SK-N-SH (cell line): ENCODE measurements at regions not wholly inside any gene's neighbourhood (a gene's known extent, or its start where the extent isn't known, plus 50 kb on each side); places are given as distances from the start of the nearest gene placed in this dataset.
"Not testable (repeated sequence)": the region's sequence is repeated elsewhere in the genome, so short reads cannot be mapped to it uniquely, and the experiment has no call there.

Source experiments
- CTCF ChIA-PET: fragments of 300-600, 350-600 bp; formaldehyde crosslinking; extraction: SDS; loops from one replicate; lab custom pipeline; 2021; lab: Yijun Ruan, JAX
- POLR2A ChIA-PET: fragments of 350-600 bp; sonication (Branson Sonifier 250); formaldehyde crosslinking; extraction: SDS; loops from one replicate; lab custom pipeline; 2020; ENCODE audit warnings: antibody characterized with exemption, inconsistent platforms; lab: Yijun Ruan, JAX
- DNase-seq: peaks from one replicate; pipeline ENCODE4 v3.0.0; 2012
- H2AFZ ChIP-seq: fragments of 200-600 bp; sonication (generic); 2 replicates; pipeline ENCODE4 v1.8.1; 2016; ENCODE audit warnings: antibody characterized with exemption, mild to moderate bottlenecking, low read depth
- H3F3A ChIP-seq: fragments of 200-600 bp; sonication (generic); replicated peaks from 2 replicates; pipeline ENCODE3; 2016; ENCODE audit warnings: antibody characterized with exemption, mild to moderate bottlenecking; ENCODE audit not compliant: insufficient read depth
- H3K27ac ChIP-seq, 2 experiments: fragments of 200-500 bp in 1 of 2; fragments of 200-600 bp in 1 of 2; sonication (Bioruptor generic) in 1 of 2; sonication (generic), shearing (Covaris generic) in 1 of 2; 2 replicates each; pipeline versions ENCODE4 v1.5.1 to v1.6.1; 2014 to 2016; ENCODE audit warnings: low read depth in 2 of 2, inconsistent platforms in 1 of 2, low read length in 1 of 2, mild to moderate bottlenecking in 1 of 2, mixed read lengths in 1 of 2
- H3K27me3 ChIP-seq: fragments of 200-600 bp; sonication (generic), shearing (Covaris generic); 2 replicates; pipeline ENCODE4 v1.6.1; 2016; ENCODE audit warnings: mixed run types; ENCODE audit not compliant: insufficient read depth
- H3K36me3 ChIP-seq, 2 experiments: fragments of 200-500 bp in 1 of 2; fragments of 200-600 bp in 1 of 2; sonication (Bioruptor generic) in 1 of 2; sonication (generic) in 1 of 2; replicated peaks in 1 of 2; 2 replicates each; pipeline versions ENCODE3 to v1.5.1; 2014 to 2016; ENCODE audit warnings: low read length in 1 of 2, mild to moderate bottlenecking in 1 of 2; ENCODE audit not compliant: insufficient read depth in 2 of 2, control insufficient read depth in 1 of 2
- H3K4me1 ChIP-seq, 2 experiments: fragments of 200-500 bp in 1 of 2; fragments of 200-600 bp in 1 of 2; sonication (Bioruptor generic) in 1 of 2; sonication (generic), shearing (Covaris generic) in 1 of 2; 2 replicates each; pipeline versions ENCODE4 v1.5.1 to v1.6.1; 2014 to 2016; ENCODE audit warnings: low read depth in 1 of 2, low read length in 1 of 2, mixed run types in 1 of 2; ENCODE audit not compliant: insufficient read depth in 2 of 2, control insufficient read depth in 1 of 2
- H3K4me2 ChIP-seq: fragments of 200-600 bp; sonication (generic), shearing (Covaris generic); 2 replicates; pipeline ENCODE4 v1.6.1; 2017; ENCODE audit warnings: mixed run types
- H3K4me3 ChIP-seq, 2 experiments: fragments of 200-500 bp in 1 of 2; fragments of 200-600 bp in 1 of 2; sonication (Bioruptor generic) in 1 of 2; sonication (generic), shearing (Covaris generic) in 1 of 2; 2 replicates each; pipeline versions ENCODE4 v1.5.1 to v1.8.1; 2014 to 2016; ENCODE audit warnings: low read depth in 2 of 2, inconsistent platforms in 1 of 2, low read length in 1 of 2, mild to moderate bottlenecking in 1 of 2, mixed read lengths in 1 of 2, moderate library complexity in 1 of 2
- H3K79me2 ChIP-seq: fragments of 200-600 bp; sonication (generic); 2 replicates; pipeline ENCODE4 v1.8.1; 2017; ENCODE audit warnings: mild to moderate bottlenecking; ENCODE audit not compliant: insufficient read depth
- H3K9ac ChIP-seq: fragments of 200-600 bp; sonication (generic); 2 replicates; pipeline ENCODE4 v1.6.1; 2017; ENCODE audit warnings: mixed run types
- H3K9me2 ChIP-seq: fragments of 200-600 bp; sonication (generic); 2 replicates; pipeline ENCODE4 v1.6.1; 2017; ENCODE audit warnings: mixed run types
- H3K9me3 ChIP-seq: fragments of 200-600 bp; sonication (generic); 2 replicates; pipeline ENCODE4 v1.6.1; 2017; ENCODE audit warnings: mixed run types, mild to moderate bottlenecking, moderate library complexity
- H4K20me1 ChIP-seq: fragments of 200-600 bp; sonication (generic); 2 replicates; pipeline ENCODE4 v1.6.1; 2017; ENCODE audit warnings: mild to moderate bottlenecking, mixed run types; ENCODE audit not compliant: insufficient read depth
- CTCF ChIP-seq: fragments of 200-600 bp; sonication (generic); IDR thresholded peaks from 2 replicates; pipeline ENCODE4 v1.6.1; 2017; ENCODE audit warnings: antibody characterized with exemption, mild to moderate bottlenecking, moderate library complexity
- EP300 ChIP-seq, 2 experiments: IDR thresholded peaks; 2 replicates each; pipeline versions ENCODE4 v1.4.0 to v1.6.1; 2012; ENCODE audit warnings: borderline replicate concordance in 1 of 2, low read depth in 1 of 2, low read length in 1 of 2
- EZH2phosphoT487 ChIP-seq: fragments of 200-600 bp; sonication (generic); IDR thresholded peaks from 2 replicates; pipeline ENCODE4 v1.6.1; 2017; ENCODE audit warnings: low read depth, mixed run types, mild to moderate bottlenecking, antibody characterized with exemption, moderate library complexity, borderline replicate concordance
- FOSL2 ChIP-seq: IDR thresholded peaks from 2 replicates; pipeline ENCODE4 v1.4.0; 2012; ENCODE audit warnings: low read depth, mild to moderate bottlenecking, moderate library complexity, borderline replicate concordance
- GABPA ChIP-seq: IDR thresholded peaks from 2 replicates; pipeline ENCODE4 v1.4.0; 2012; ENCODE audit warnings: low read depth, mild to moderate bottlenecking
- JUND ChIP-seq: IDR thresholded peaks from 2 replicates; pipeline ENCODE4 v1.4.0; 2012
- MAX ChIP-seq: IDR thresholded peaks from 2 replicates; pipeline ENCODE4 v1.4.0; 2012; ENCODE audit warnings: low read depth
- MXI1 ChIP-seq: IDR thresholded peaks from 2 replicates; pipeline ENCODE4 v1.6.1; 2012; ENCODE audit warnings: mild to moderate bottlenecking, low read depth, low read length, improper control_type of control experiment
- POLR2AphosphoS5 ChIP-seq: IDR thresholded peaks from 2 replicates; pipeline ENCODE4 v1.6.1; 2012; ENCODE audit warnings: low read depth, low read length
- RAD21 ChIP-seq: IDR thresholded peaks from 2 replicates; pipeline ENCODE4 v1.6.1; 2012; ENCODE audit warnings: mild to moderate bottlenecking, low read length
- REST ChIP-seq: IDR thresholded peaks from 2 replicates; pipeline ENCODE4 v1.6.1; 2012; ENCODE audit warnings: mild to moderate bottlenecking, low read depth, low read length, moderate library complexity
- RFX5 ChIP-seq: IDR thresholded peaks from 2 replicates; pipeline ENCODE4 v1.6.1; 2012; ENCODE audit warnings: mild to moderate bottlenecking, improper control_type of control experiment, low read length
- RXRA ChIP-seq: IDR thresholded peaks from 2 replicates; pipeline ENCODE4 v1.4.0; 2012; ENCODE audit warnings: low read depth, mild to moderate bottlenecking, borderline replicate concordance
- SIN3A ChIP-seq: IDR thresholded peaks from 2 replicates; pipeline ENCODE4 v1.6.1; 2012; ENCODE audit warnings: low read depth, mild to moderate bottlenecking, low read length, moderate library complexity, borderline replicate concordance
- SMC3 ChIP-seq: IDR thresholded peaks from 2 replicates; pipeline ENCODE4 v1.6.1; 2012; ENCODE audit warnings: low read depth, low read length, improper control_type of control experiment
- USF2 ChIP-seq: fragments of 150-350 bp; IDR thresholded peaks from 2 replicates; pipeline ENCODE4 v1.6.1; 2017; ENCODE audit warnings: antibody characterized with exemption, low read length, low read depth, borderline replicate concordance
- YY1 ChIP-seq: IDR thresholded peaks from 2 replicates; pipeline ENCODE4 v1.4.0; 2012; ENCODE audit warnings: low read depth, mild to moderate bottlenecking
- WGBS: methylation state at CpG from one replicate; pipeline ENCODE4 v1.1.6; 2017; ENCODE audit warnings: low lambda C conversion rate; 5-methylcytosine and 5-hydroxymethylcytosine counted together

GRCh38 chr20:29120575-29120974, 2136.9 kb upstream of the DEFB115 start:
- H3F3A ChIP-seq, DNase-seq, H3K9me2 ChIP-seq, H3K27me3 ChIP-seq, H3K27ac ChIP-seq, POLR2A ChIA-PET, H3K9me3 ChIP-seq, H2AFZ ChIP-seq, H3K4me2 ChIP-seq, H3K79me2 ChIP-seq, H3K4me1 ChIP-seq, H3K4me3 ChIP-seq, H3K36me3 ChIP-seq, H4K20me1 ChIP-seq, CTCF ChIA-PET, H3K9ac ChIP-seq: not testable (repeated sequence)
- 56% methylated on average over 2 of the region's 2 CpGs for WGBS

GRCh38 chr20:29122784-29123183, 2134.7 kb upstream of the DEFB115 start:
- H3K36me3 ChIP-seq, H3K79me2 ChIP-seq, H3K9me2 ChIP-seq, H3K27me3 ChIP-seq, H3K4me3 ChIP-seq, H2AFZ ChIP-seq, CTCF ChIA-PET, DNase-seq, H3K4me2 ChIP-seq, POLR2A ChIA-PET, H4K20me1 ChIP-seq, H3K9ac ChIP-seq, H3F3A ChIP-seq, H3K9me3 ChIP-seq, H3K27ac ChIP-seq, H3K4me1 ChIP-seq: not testable (repeated sequence)
- WGBS: 29% methylated on average over 3 of the region's 3 CpGs

GRCh38 chr20:29123861-29124260, 2133.6 kb upstream of the DEFB115 start:
- no peaks in the 10 kb centered on the region for H3F3A ChIP-seq
- no peaks in the 10 kb centered on the region for H3K79me2 ChIP-seq
- H3K9me3 ChIP-seq: no peaks in the 10 kb centered on the region
- no peak for TF ChIP-seq GABPA
- no peak for TF ChIP-seq RXRA
- no peak for TF ChIP-seq REST
- TF ChIP-seq POLR2AphosphoS5: no peak
- TF ChIP-seq CTCF: no peak
- no peak for TF ChIP-seq MAX
- TF ChIP-seq RAD21: no peak
- no peak for TF ChIP-seq EZH2phosphoT487
- no peak for TF ChIP-seq YY1
- no peak for TF ChIP-seq FOSL2
- TF ChIP-seq SMC3: no peak
- no peak for TF ChIP-seq MXI1
- TF ChIP-seq RFX5: no peak
- no peak for TF ChIP-seq USF2
- TF ChIP-seq JUND: no peak
- no peak for TF ChIP-seq EP300 (IDR thresholded peaks at IDR 0.05; ENCODE audit: borderline replicate concordance in 1 of 2, low read depth in 1 of 2, low read length in 1 of 2)
- no peak for TF ChIP-seq SIN3A
- 43% methylated on average over 1 of the region's 1 CpG for WGBS
- H3K4me1 ChIP-seq: no peaks in the 10 kb centered on the region
- H3K4me3 ChIP-seq: no peak overlapping the region
- no peaks in the 10 kb centered on the region for H3K9me2 ChIP-seq
- DNase-seq: no peak
- no peaks in the 10 kb centered on the region for H3K27me3 ChIP-seq
- POLR2A ChIA-PET: no interaction called here
- no peaks in the 10 kb centered on the region for H3K36me3 ChIP-seq
- no peak overlapping the region for H3K27ac ChIP-seq
- no peak overlapping the region for H3K4me2 ChIP-seq
- H4K20me1 ChIP-seq: no peaks in the 10 kb centered on the region
- CTCF ChIA-PET: no interaction called here
- no peak overlapping the region for H2AFZ ChIP-seq
- no peak overlapping the region for H3K9ac ChIP-seq
